ENCODE measurements at regions not wholly inside any gene's neighbourhood (a gene's known extent, or its start where the extent isn't known, plus 50 kb on each side); places are given as distances from the start of the nearest gene placed in this dataset.

DNA sequence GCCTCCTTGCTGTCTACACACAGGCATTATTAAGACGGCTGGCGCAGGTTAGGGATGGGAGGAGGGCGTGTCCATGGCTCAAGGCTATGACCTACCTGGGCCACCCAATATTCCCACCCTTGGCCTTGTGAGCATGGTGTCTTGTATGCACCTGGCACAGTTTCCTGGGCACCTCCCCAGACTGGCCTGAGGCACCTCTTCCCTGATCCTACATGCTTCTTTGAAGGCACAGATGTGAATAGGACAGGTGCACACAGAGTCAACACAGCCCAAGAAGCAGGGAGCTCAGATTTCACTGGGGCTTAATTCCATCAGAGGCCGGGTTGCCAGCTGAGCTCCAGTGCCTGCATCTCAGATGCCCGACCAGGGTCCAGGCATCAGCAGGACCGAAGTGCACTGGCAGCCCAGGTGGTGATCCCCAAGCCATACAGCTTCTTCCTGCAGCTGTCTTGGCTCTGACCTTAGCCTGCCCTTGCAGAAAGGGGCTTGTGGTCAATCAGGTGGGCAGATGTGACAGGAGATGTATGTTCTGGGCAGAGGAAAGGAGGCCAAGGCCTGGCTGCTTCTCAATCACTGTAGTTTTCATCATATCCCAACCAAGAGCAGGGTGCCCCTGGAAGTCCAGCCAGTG, 287.7 kb downstream of the CLIC5 start:
- no peak for DNase-seq (ENCODE audit: low read depth, low spot score)
- TF ChIP-seq SUZ12 (IDR thresholded peaks at IDR 0.05; ENCODE audit: extremely low read depth, insufficient read depth, insufficient read length) (no peak), ZNF274 (IDR thresholded peaks at IDR 0.05; ENCODE audit: low read depth, low read length) (no peak)
- no peaks in the 10 kb centered on the region for H3K27me3 ChIP-seq (ENCODE audit: insufficient read depth, insufficient read length)
- no peaks in the 10 kb centered on the region for H3K4me1 ChIP-seq (ENCODE audit: insufficient read depth, insufficient read length)
- no peaks in the 10 kb centered on the region for H3K36me3 ChIP-seq (ENCODE audit: insufficient read depth, insufficient read length, low read length)
- H3K4me3 ChIP-seq (ENCODE audit: insufficient read length, low read depth), result no peak overlapping the region
- no peak overlapping the region for H3K9ac ChIP-seq (ENCODE audit: insufficient read length, low read depth)
- H3K9me3 ChIP-seq (ENCODE audit: insufficient read depth, low read length), result no peaks in the 10 kb centered on the region

DNA sequence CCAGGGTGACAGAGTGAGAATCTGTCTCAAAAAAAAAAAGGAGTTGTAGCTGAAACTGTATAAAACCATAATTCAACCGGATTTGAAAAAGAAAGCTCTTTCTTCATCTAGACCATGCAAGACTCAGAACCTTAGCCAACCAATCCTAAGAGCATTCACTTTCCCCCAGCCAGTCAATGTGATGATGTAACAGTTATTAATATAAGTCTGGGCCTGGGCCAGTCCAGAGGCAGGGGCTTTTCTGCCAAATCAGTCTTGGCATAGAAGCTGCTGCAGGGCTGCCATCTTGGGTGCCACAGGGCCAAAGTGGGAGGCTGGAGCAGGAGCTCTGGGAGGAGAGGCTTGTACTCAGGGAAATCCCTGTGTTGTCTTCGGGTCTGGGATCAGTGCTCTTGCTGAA, 288.4 kb downstream of the CLIC5 start:
- no peak for TF ChIP-seq SUZ12 (IDR thresholded peaks at IDR 0.05; ENCODE audit: extremely low read depth, insufficient read depth, insufficient read length)
- TF ChIP-seq YY1 (IDR thresholded peaks at IDR 0.05; ENCODE audit: insufficient read depth, insufficient read length), result no peak
- no peak for TF ChIP-seq ZNF274 (IDR thresholded peaks at IDR 0.05; ENCODE audit: low read depth, low read length)
- DNase-seq (ENCODE audit: low read depth, low spot score), result no peak

DNA sequence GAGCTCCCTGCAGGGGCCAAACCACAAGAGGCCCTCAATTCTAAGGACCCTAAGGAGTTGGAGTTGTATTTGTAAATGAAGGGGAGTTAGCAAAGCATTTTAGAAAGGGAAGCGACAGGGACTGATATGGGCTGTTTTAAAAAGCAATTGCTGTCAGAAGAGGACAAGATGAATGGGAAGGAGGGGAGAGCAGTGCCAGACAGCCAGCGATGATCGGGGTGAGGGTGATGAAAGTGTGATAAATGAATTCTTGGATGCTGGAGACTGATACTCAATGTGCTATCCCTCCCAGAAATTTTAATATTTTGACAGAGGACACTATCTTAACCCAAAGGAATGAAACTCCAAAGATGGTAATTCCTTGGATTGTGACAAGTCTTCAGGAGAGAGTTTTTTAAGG, 289.2 kb downstream of the CLIC5 start:
- H3K36me3 ChIP-seq (ENCODE audit: insufficient read depth, insufficient read length, low read length), result no peaks in the 10 kb centered on the region
- H3K4me3 ChIP-seq (ENCODE audit: insufficient read length, low read depth), result no peak overlapping the region
- no peak for DNase-seq (ENCODE audit: low read depth, low spot score)
- no peaks in the 10 kb centered on the region for H3K9me3 ChIP-seq (ENCODE audit: insufficient read depth, low read length)
- TF ChIP-seq YY1 (IDR thresholded peaks at IDR 0.05; ENCODE audit: insufficient read depth, insufficient read length) (no peak), ZNF274 (IDR thresholded peaks at IDR 0.05; ENCODE audit: low read depth, low read length) (no peak), SUZ12 (IDR thresholded peaks at IDR 0.05; ENCODE audit: extremely low read depth, insufficient read depth, insufficient read length) (no peak)
- no peaks in the 10 kb centered on the region for H3K27me3 ChIP-seq (ENCODE audit: insufficient read depth, insufficient read length)
- H3K9ac ChIP-seq (ENCODE audit: insufficient read length, low read depth), result no peak overlapping the region
- H3K4me1 ChIP-seq (ENCODE audit: insufficient read depth, insufficient read length), result no peaks in the 10 kb centered on the region

More for the DNA sequence above, 288.4 kb downstream of the CLIC5 start:
- H3K27me3 ChIP-seq (ENCODE audit: insufficient read depth, insufficient read length), result no peaks in the 10 kb centered on the region
- no peaks in the 10 kb centered on the region for H3K4me1 ChIP-seq (ENCODE audit: insufficient read depth, insufficient read length)
- no peak overlapping the region for H3K4me3 ChIP-seq (ENCODE audit: insufficient read length, low read depth)
- H3K9me3 ChIP-seq (ENCODE audit: insufficient read depth, low read length), result no peaks in the 10 kb centered on the region
- no peaks in the 10 kb centered on the region for H3K36me3 ChIP-seq (ENCODE audit: insufficient read depth, insufficient read length, low read length)
- no peak overlapping the region for H3K9ac ChIP-seq (ENCODE audit: insufficient read length, low read depth)

DNA sequence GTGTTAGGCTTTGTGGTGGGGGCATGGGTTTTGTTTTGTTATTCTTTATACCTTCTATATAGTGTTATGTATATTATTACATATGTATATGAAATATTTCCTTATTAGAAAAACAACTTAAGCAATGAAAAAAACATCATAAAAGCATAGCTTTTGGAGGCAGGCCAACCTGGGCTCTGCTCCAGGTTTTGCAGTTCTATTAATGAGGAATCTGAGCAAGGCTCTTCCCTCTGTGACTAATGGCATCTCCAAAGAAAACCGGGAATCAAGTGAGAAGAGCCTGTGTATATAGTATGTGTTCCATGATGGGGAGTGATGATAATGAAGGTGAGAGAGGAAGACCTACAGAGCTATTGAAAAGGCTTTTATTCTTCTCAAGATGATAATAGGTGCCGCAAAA, 291.1 kb downstream of the CLIC5 start:
- TF ChIP-seq ZNF274 (IDR thresholded peaks at IDR 0.05; ENCODE audit: low read depth, low read length) (no peak), SUZ12 (IDR thresholded peaks at IDR 0.05; ENCODE audit: extremely low read depth, insufficient read depth, insufficient read length) (no peak), YY1 (IDR thresholded peaks at IDR 0.05; ENCODE audit: insufficient read depth, insufficient read length) (no peak)
- no peak for DNase-seq (ENCODE audit: low read depth, low spot score)
- no peaks in the 10 kb centered on the region for H3K9me3 ChIP-seq (ENCODE audit: insufficient read depth, low read length)
- no peaks in the 10 kb centered on the region for H3K36me3 ChIP-seq (ENCODE audit: insufficient read depth, insufficient read length, low read length)
- H3K4me1 ChIP-seq (ENCODE audit: insufficient read depth, insufficient read length), result no peaks in the 10 kb centered on the region
- no peak overlapping the region for H3K4me3 ChIP-seq (ENCODE audit: insufficient read length, low read depth)
- H3K9ac ChIP-seq (ENCODE audit: insufficient read length, low read depth), result no peak overlapping the region
- no peaks in the 10 kb centered on the region for H3K27me3 ChIP-seq (ENCODE audit: insufficient read depth, insufficient read length)

DNA sequence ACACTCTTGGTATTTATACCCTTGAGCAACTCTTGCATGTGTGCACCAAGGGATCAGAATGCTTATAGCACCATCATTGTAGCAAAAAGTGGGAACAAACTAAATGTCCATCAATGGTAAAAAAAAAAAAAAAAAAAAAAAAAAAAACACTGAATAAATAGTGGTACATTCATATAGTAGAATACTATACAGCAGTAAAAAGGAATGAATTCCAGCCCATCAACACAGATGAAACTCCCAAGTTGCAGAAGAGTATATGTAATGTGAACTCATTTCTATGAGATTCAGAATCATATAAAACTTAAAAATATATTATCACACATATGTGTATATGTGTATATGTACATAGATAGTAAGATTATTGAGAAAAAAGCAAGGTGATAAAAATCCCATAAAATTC, 291.6 kb downstream of the CLIC5 start:
- Histone ChIP-seq H3K9me3 (ENCODE audit: insufficient read depth, low read length) (no peaks in the 10 kb centered on the region), H3K27me3 (ENCODE audit: insufficient read depth, insufficient read length) (no peaks in the 10 kb centered on the region), H3K4me3 (ENCODE audit: insufficient read length, low read depth) (no peak overlapping the region), H3K36me3 (ENCODE audit: insufficient read depth, insufficient read length, low read length) (no peaks in the 10 kb centered on the region), H3K4me1 (ENCODE audit: insufficient read depth, insufficient read length) (no peaks in the 10 kb centered on the region), H3K9ac (ENCODE audit: insufficient read length, low read depth) (no peak overlapping the region)
- TF ChIP-seq SUZ12 (IDR thresholded peaks at IDR 0.05; ENCODE audit: extremely low read depth, insufficient read depth, insufficient read length) (no peak), YY1 (IDR thresholded peaks at IDR 0.05; ENCODE audit: insufficient read depth, insufficient read length) (no peak), ZNF274 (IDR thresholded peaks at IDR 0.05; ENCODE audit: low read depth, low read length) (no peak)
- DNase-seq (ENCODE audit: low read depth, low spot score), result no peak

DNA sequence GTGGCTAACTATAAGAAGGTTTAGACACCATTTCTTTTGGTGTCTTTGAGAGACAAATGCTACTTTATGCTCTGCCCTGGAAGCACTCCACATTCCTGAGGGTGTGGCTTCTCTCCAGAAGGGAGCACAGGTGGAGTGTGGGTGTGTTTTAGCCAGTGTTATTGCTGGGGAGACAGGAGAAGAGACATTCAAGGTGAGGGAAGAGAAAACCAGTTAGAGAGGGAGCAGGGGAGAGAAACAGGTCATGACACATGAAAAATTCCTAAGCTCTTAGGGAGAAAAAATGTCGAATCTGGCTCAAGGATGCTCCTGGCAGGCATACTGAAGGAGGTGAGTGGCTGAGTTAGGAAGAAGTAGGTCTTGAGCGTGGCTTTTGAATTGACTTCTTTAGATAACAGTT, 292.8 kb downstream of the CLIC5 start:
- Histone ChIP-seq H3K36me3 (ENCODE audit: insufficient read depth, insufficient read length, low read length) (no peaks in the 10 kb centered on the region), H3K4me3 (ENCODE audit: insufficient read length, low read depth) (no peak overlapping the region), H3K27me3 (ENCODE audit: insufficient read depth, insufficient read length) (no peaks in the 10 kb centered on the region), H3K4me1 (ENCODE audit: insufficient read depth, insufficient read length) (no peaks in the 10 kb centered on the region), H3K9me3 (ENCODE audit: insufficient read depth, low read length) (no peaks in the 10 kb centered on the region), H3K9ac (ENCODE audit: insufficient read length, low read depth) (no peak overlapping the region)
- no peak for DNase-seq (ENCODE audit: low read depth, low spot score)
- TF ChIP-seq SUZ12 (IDR thresholded peaks at IDR 0.05; ENCODE audit: extremely low read depth, insufficient read depth, insufficient read length), result no peak
- TF ChIP-seq ZNF274 (IDR thresholded peaks at IDR 0.05; ENCODE audit: low read depth, low read length), result no peak
- TF ChIP-seq YY1 (IDR thresholded peaks at IDR 0.05; ENCODE audit: insufficient read depth, insufficient read length), result no peak

DNA sequence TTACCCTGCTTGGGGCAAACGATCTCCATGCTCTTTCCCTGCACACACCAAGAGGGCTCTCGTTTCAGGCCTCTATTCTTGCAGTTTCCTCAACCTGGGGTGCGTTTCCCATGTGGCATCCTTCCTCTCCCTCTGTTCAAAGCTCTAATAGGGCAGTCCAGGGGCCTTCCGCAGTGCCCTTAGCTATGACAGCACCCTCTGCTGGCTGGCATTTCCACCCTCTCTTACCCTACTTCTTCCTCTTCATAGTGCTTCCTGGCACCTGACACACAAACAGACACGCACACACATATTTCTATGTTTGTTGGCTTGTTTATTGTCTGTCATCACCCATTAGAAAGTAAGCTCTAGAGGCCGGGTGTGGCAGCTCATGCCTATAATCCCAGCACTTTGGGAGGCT, 294.0 kb downstream of the CLIC5 start:
- no peak for DNase-seq (ENCODE audit: low read depth, low spot score)
- no peaks in the 10 kb centered on the region for H3K4me1 ChIP-seq (ENCODE audit: insufficient read depth, insufficient read length)
- no peak overlapping the region for H3K4me3 ChIP-seq (ENCODE audit: insufficient read length, low read depth)
- H3K9me3 ChIP-seq (ENCODE audit: insufficient read depth, low read length), result no peaks in the 10 kb centered on the region
- TF ChIP-seq YY1 (IDR thresholded peaks at IDR 0.05; ENCODE audit: insufficient read depth, insufficient read length), result no peak
- TF ChIP-seq ZNF274 (IDR thresholded peaks at IDR 0.05; ENCODE audit: low read depth, low read length), result no peak
- TF ChIP-seq SUZ12 (IDR thresholded peaks at IDR 0.05; ENCODE audit: extremely low read depth, insufficient read depth, insufficient read length), result no peak
- H3K27me3 ChIP-seq (ENCODE audit: insufficient read depth, insufficient read length), result no peaks in the 10 kb centered on the region
- H3K9ac ChIP-seq (ENCODE audit: insufficient read length, low read depth), result no peak overlapping the region
- no peaks in the 10 kb centered on the region for H3K36me3 ChIP-seq (ENCODE audit: insufficient read depth, insufficient read length, low read length)

Data from NT2/D1 (cell line).